ENCODE measurements at regions not wholly inside any gene's neighbourhood (a gene's known extent, or its start where the extent isn't known, plus 50 kb on each side); places are given as distances from the start of the nearest gene placed in this dataset.

DNA sequence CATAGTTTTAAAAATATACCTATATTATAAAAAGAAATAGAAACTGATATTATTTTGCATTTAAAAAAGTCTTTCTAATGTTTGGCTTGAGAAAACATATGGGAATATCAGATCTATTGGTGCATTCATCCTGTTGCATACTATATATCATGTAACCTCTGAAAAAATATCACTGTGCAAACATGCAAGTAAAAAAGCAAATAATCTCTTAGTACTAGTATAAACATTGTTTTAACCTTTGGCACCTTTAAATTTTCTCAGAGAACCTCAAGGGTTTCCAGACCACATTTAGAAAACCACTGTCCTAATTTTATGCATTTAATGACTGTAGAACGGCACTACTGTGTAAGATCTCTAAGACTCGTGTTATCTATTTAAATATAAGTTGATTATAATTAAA, 416.8 kb downstream of the LRFN5 start:
- DNase-seq (ENCODE audit: low spot score, unreplicated experiment), result no peak
- no peaks in the 10 kb centered on the region for H3K36me3 Mint-ChIP-seq (ENCODE audit: insufficient read depth)
- no peak overlapping the region for H3K27ac Mint-ChIP-seq
- TF ChIP-seq CTCF (IDR thresholded peaks at IDR 0.05; ENCODE audit: unreplicated experiment), result no peak
- H3K27me3 Mint-ChIP-seq, result no peaks in the 10 kb centered on the region
- H3K9me3 Mint-ChIP-seq (ENCODE audit: low read depth), result no peaks in the 10 kb centered on the region
- no peak overlapping the region for H3K4me3 Mint-ChIP-seq (ENCODE audit: low read depth)
- peaks cover 2% of the 10 kb centered on the region for H3K4me1 Mint-ChIP-seq (ENCODE audit: low read depth)

GRCh38 chr14:42014301-42014700, 407.6 kb downstream of the LRFN5 start:
- Mint-ChIP-seq H3K4me3 (ENCODE audit: low read depth) (no peak overlapping the region), H3K27ac (no peak overlapping the region), H3K36me3 (ENCODE audit: insufficient read depth) (no peaks in the 10 kb centered on the region), H3K9me3 (ENCODE audit: low read depth) (no peaks in the 10 kb centered on the region), H3K27me3 (no peaks in the 10 kb centered on the region), H3K4me1 (ENCODE audit: low read depth) (no peaks in the 10 kb centered on the region)
- DNase-seq (ENCODE audit: low spot score, unreplicated experiment), result no peak
- TF ChIP-seq CTCF (IDR thresholded peaks at IDR 0.05; ENCODE audit: unreplicated experiment), result no peak

DNA sequence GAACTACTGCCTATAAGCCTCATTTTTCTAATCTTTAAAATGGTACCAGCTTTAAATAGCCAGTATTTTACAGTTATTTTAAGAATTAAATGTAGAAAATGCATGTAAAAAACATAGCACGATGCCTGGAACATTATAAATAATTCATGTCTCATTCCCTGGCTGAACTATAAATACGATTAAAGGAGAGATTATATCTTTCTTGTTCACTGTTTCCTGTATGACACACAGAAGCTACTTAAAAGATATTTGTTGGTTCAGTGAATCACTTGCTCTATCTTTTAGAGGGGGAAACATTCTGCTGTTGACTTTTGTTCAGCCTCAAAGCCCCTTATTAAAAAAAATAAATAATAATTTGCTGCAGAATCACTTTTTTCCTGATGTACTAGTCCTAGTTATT, 406.9 kb downstream of the LRFN5 start:
- Mint-ChIP-seq H3K4me3 (ENCODE audit: low read depth) (no peak overlapping the region), H3K27me3 (no peaks in the 10 kb centered on the region), H3K27ac (no peak overlapping the region), H3K4me1 (ENCODE audit: low read depth) (no peaks in the 10 kb centered on the region), H3K9me3 (ENCODE audit: low read depth) (no peaks in the 10 kb centered on the region), H3K36me3 (ENCODE audit: insufficient read depth) (no peaks in the 10 kb centered on the region)
- no peak for DNase-seq (ENCODE audit: low spot score, unreplicated experiment)
- no peak for TF ChIP-seq CTCF (IDR thresholded peaks at IDR 0.05; ENCODE audit: unreplicated experiment)

DNA sequence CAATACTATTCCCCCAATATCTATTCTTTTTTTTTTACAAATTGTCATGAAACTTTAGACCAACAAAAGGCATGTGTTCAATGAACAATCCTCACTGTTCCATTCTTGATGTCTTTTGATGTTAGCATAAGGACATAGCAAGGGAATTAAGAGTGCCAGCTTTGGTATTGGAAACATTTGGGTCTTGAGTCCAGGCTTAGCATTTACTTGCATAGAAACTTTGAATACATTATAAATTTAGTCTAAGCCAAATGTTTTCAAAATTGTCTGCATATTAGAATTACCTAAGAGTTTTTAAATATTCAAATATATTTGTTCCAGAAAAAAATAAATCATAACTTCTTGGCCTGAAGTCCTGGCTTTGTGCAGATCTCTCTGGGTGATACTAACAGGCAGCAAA, 406.5 kb downstream of the LRFN5 start:
- Mint-ChIP-seq H3K4me1 (ENCODE audit: low read depth) (no peaks in the 10 kb centered on the region), H3K36me3 (ENCODE audit: insufficient read depth) (no peaks in the 10 kb centered on the region), H3K9me3 (ENCODE audit: low read depth) (no peaks in the 10 kb centered on the region), H3K27me3 (no peaks in the 10 kb centered on the region), H3K4me3 (ENCODE audit: low read depth) (no peak overlapping the region), H3K27ac (no peak overlapping the region)
- no peak for TF ChIP-seq CTCF (IDR thresholded peaks at IDR 0.05; ENCODE audit: unreplicated experiment)
- no peak for DNase-seq (ENCODE audit: low spot score, unreplicated experiment)

DNA sequence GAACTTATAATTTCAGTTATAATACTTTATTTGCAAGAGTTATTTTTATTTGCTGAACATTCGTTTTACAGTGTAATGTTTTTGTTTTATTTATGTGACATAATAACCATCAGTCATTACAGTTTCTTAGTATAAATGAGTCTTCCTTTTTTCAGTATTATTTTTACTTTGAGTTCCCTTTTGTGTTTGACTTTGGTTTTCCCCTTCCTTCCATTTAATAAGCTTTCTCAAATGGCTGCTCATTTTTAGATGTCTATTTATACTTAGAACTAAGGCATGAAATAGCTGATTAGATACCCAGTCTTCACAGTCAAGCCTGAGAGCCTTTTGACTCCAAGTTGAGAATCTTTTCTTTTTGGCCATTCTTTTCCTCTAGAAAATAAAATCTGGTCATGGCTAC, 404.5 kb downstream of the LRFN5 start:
- H3K9me3 Mint-ChIP-seq (ENCODE audit: low read depth), result no peaks in the 10 kb centered on the region
- no peak overlapping the region for H3K4me3 Mint-ChIP-seq (ENCODE audit: low read depth)
- no peaks in the 10 kb centered on the region for H3K36me3 Mint-ChIP-seq (ENCODE audit: insufficient read depth)
- H3K27ac Mint-ChIP-seq, result no peak overlapping the region
- DNase-seq (ENCODE audit: low spot score, unreplicated experiment), result no peak
- no peak for TF ChIP-seq CTCF (IDR thresholded peaks at IDR 0.05; ENCODE audit: unreplicated experiment)
- H3K27me3 Mint-ChIP-seq, result no peaks in the 10 kb centered on the region
- H3K4me1 Mint-ChIP-seq (ENCODE audit: low read depth), result no peaks in the 10 kb centered on the region
